Endothelial cell of umbilical vein (primary cell): ENCODE measurements at regions not wholly inside any gene's neighbourhood (a gene's known extent, or its start where the extent isn't known, plus 50 kb on each side); places are given as distances from the start of the nearest gene placed in this dataset.

Experiments
- BruUV-seq: library from RNA; stranded (reverse); fragments of 400-500 nt; replicated peaks from 2 replicates; lab custom pipeline; 2021; lab: Mats Ljungman, UMichigan
- CTCF ChIA-PET: fragments of 300-600, 350-600 bp; sonication (Branson Sonifier 250); formaldehyde crosslinking; loops from one replicate; lab custom pipeline; 2021; ENCODE audit warnings: antibody characterized with exemption, inconsistent platforms; lab: Charles Lee
- POLR2A ChIA-PET: fragments of 300-600, 350-600 bp; sonication (Branson Sonifier 250); formaldehyde crosslinking; loops from one replicate; lab custom pipeline; 2021; ENCODE audit warnings: antibody characterized with exemption, inconsistent platforms; lab: Charles Lee
- DNase-seq: peaks from one replicate; pipeline ENCODE4 v3.0.0-alpha.2; 2011; ENCODE audit warnings: low read depth, low spot score
- FAIRE-seq: peaks from 2 replicates; lab custom pipeline; 2011; peaks lifted over from hg19 to GRCh38; lab: Jason Lieb, UNC
- H2AFZ ChIP-seq: 2 replicates; pipeline ENCODE4 v1.6.0; 2012; ENCODE audit warnings: low read depth, low read length, control low read depth, inconsistent platforms
- H3K27ac ChIP-seq: 2 replicates; pipeline ENCODE4 v1.5.1; 2011; ENCODE audit warnings: low read depth, mild to moderate bottlenecking, control low read depth, low read length, moderate library complexity; ENCODE audit not compliant: insufficient read depth
- H3K27me3 ChIP-seq, 2 experiments: 2 replicates each; pipeline versions ENCODE4 v1.6.0 to v1.6.1; 2011; ENCODE audit warnings: low read length in 2 of 2, mixed read lengths in 1 of 2; ENCODE audit not compliant: control insufficient read depth in 2 of 2, insufficient read depth in 2 of 2
- H3K36me3 ChIP-seq, 2 experiments: 2 replicates in 1 of 2; 3 replicates in 1 of 2; pipeline ENCODE4 v1.5.1; 2011; ENCODE audit warnings: low read length in 2 of 2, mild to moderate bottlenecking in 1 of 2, moderate library complexity in 1 of 2; ENCODE audit not compliant: control insufficient read depth in 2 of 2, insufficient read depth in 2 of 2; ENCODE audit errors: extremely low read depth in 1 of 2
- H3K4me1 ChIP-seq: 3 replicates; pipeline ENCODE4 v1.5.1; 2011; ENCODE audit warnings: mild to moderate bottlenecking, low read length; ENCODE audit not compliant: control insufficient read depth, insufficient read depth; ENCODE audit errors: extremely low read depth
- H3K4me2 ChIP-seq: 2 replicates; pipeline ENCODE4 v1.6.1; 2011; ENCODE audit warnings: low read length, control low read depth, mixed read lengths; ENCODE audit not compliant: insufficient read depth
- H3K4me3 ChIP-seq, 3 experiments: fragments of 200-600 bp in 1 of 3; sonication (generic), shearing (Covaris generic) in 1 of 3; replicated peaks in 1 of 3; 2 replicates each; pipeline ENCODE4 v1.5.1; 2011 to 2016; ENCODE audit warnings: control low read depth in 3 of 3, low read length in 3 of 3, mild to moderate bottlenecking in 2 of 3, inconsistent platforms in 1 of 3, low read depth in 1 of 3, moderate library complexity in 1 of 3; ENCODE audit not compliant: insufficient read depth in 1 of 3
- H3K79me2 ChIP-seq: 2 replicates; pipeline ENCODE4 v1.6.0; 2012; ENCODE audit warnings: low read length, inconsistent platforms; ENCODE audit not compliant: control insufficient read depth, insufficient read depth
- H3K9ac ChIP-seq: replicated peaks from 2 replicates; pipeline ENCODE3; 2011; ENCODE audit warnings: low read length, control low read depth; ENCODE audit not compliant: insufficient read depth; ENCODE audit errors: extremely low read depth
- H3K9me1 ChIP-seq: replicated peaks from 3 replicates; pipeline ENCODE4 v1.6.0; 2011; ENCODE audit warnings: mild to moderate bottlenecking, low read length; ENCODE audit not compliant: control insufficient read depth, insufficient read depth; ENCODE audit errors: extremely low read depth
- H3K9me3 ChIP-seq: replicated peaks from 2 replicates; pipeline ENCODE4 v1.5.1; 2012; ENCODE audit warnings: low read length, inconsistent platforms; ENCODE audit not compliant: control insufficient read depth, insufficient read depth
- H4K20me1 ChIP-seq: replicated peaks from 2 replicates; pipeline ENCODE3; 2011; ENCODE audit warnings: mild to moderate bottlenecking, low read length; ENCODE audit not compliant: control insufficient read depth, insufficient read depth; ENCODE audit errors: extremely low read depth
- EZH2 ChIP-seq: IDR thresholded peaks from 2 replicates; pipeline ENCODE4 v1.6.1; 2012; ENCODE audit warnings: borderline replicate concordance, low read depth, mild to moderate bottlenecking, moderate library complexity, low read length, inconsistent platforms; ENCODE audit not compliant: severe bottlenecking
- FOS ChIP-seq: IDR thresholded peaks from 2 replicates; pipeline ENCODE4 v1.6.1; 2011; ENCODE audit warnings: mild to moderate bottlenecking, low read length, moderate library complexity, borderline replicate concordance; ENCODE audit not compliant: insufficient read depth
- GATA2 ChIP-seq: IDR thresholded peaks from 2 replicates; pipeline ENCODE4 v1.7.0; 2011; ENCODE audit warnings: low read depth, mild to moderate bottlenecking, moderate library complexity, mixed read lengths, low read length; ENCODE audit not compliant: insufficient read length, insufficient read depth
- JUN ChIP-seq: IDR thresholded peaks from 2 replicates; pipeline ENCODE4 v1.6.1; 2011; ENCODE audit warnings: borderline replicate concordance, low read depth; ENCODE audit not compliant: insufficient read length, insufficient read depth
- MAX ChIP-seq: IDR thresholded peaks from 2 replicates; pipeline ENCODE4 v1.6.1; 2011; ENCODE audit not compliant: insufficient read depth, insufficient read length
- MYC ChIP-seq: IDR thresholded peaks from one replicate; pipeline ENCODE4 v1.6.1; 2011; ENCODE audit warnings: mild to moderate bottlenecking, low read depth, low read length
- POLR2A ChIP-seq: IDR thresholded peaks from 2 replicates; pipeline ENCODE4 v1.6.1; 2012; ENCODE audit warnings: low read depth, mild to moderate bottlenecking, control low read depth, low read length
- POLR2AphosphoS5 ChIP-seq: IDR thresholded peaks from 2 replicates; pipeline ENCODE4 v1.6.1; 2012; ENCODE audit warnings: low read depth, mild to moderate bottlenecking, control low read depth, low read length, moderate library complexity; ENCODE audit not compliant: insufficient read depth
- dilution Hi-C: fragments of 300-500 bp; cut with MboI; formaldehyde crosslinking; loops from one replicate; pipeline ENCODE4 v1.15.0; 2019; ENCODE audit warnings: low sequenced_read_pairs; ENCODE audit not compliant: extremely low pct_ligation_motif_present
- intact Hi-C: fragments of 100-400 bp; cut with micrococcal nuclease; formaldehyde crosslinking; loops from one replicate; pipeline ENCODE4 v1.10.0; 2022
- TF ChIP-seq, protein P1 (sequence below), 2 donors: IDR thresholded peaks; 1 replicate in 1 of 2; 2 replicates in 1 of 2; pipeline ENCODE4 v1.5.1; 2011; ENCODE audit warnings: low read length in 2 of 2, mild to moderate bottlenecking in 2 of 2, moderate library complexity in 2 of 2, control low read depth in 1 of 2, inconsistent platforms in 1 of 2, low read depth in 1 of 2; ENCODE audit not compliant: insufficient read depth in 1 of 2; ENCODE audit errors: extremely low read depth in 1 of 2

DNA sequence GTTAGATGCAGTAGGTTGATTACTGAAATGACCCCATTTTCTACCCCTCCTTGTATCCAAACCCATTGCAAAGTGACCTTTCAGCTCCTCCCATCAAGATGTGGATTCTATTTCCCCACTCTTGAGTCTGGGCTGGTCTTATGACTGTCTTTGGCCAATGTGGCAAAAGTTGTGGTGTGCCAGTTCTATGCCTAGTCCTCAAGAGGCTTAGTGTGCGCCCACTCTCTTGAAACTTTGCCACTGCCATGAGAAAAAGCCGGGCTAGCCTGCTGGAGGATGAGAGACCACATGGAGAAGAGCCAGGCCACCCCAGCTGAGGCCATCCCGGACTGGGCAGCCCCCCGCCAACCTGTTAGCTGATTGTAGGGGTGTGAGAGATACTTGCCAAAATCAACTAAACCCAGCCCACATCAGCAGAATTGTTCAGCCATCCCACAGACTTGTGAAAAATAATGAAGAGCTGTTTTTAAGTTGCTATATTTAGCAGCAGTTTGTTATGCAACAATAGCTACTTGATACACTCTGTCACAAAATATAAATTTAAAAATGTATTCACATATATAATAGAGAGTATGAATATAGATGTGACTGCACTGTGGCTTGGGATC lies 131.0 kb upstream of the PALS2 start:
- H3K9me1 ChIP-seq: no peaks in the 10 kb centered on the region
- H3K4me3 ChIP-seq: no peak overlapping the region
- H3K27ac ChIP-seq: no peak overlapping the region
- H3K27me3 ChIP-seq: no peaks in the 10 kb centered on the region
- no peaks in the 10 kb centered on the region for H3K36me3 ChIP-seq
- ChIA-PET POLR2A (no interaction called here), CTCF (no interaction called here)
- FAIRE-seq (no peak), DNase-seq (no peak)
- dilution Hi-C loops (no loop called here), intact Hi-C loops (no loop called here)
- no peak overlapping the region for H3K4me2 ChIP-seq
- TF ChIP-seq POLR2A: no peak
- no peak for TF ChIP-seq EZH2
- TF ChIP-seq MAX: no peak
- TF ChIP-seq JUN: no peak
- TF ChIP-seq, protein P1, sequence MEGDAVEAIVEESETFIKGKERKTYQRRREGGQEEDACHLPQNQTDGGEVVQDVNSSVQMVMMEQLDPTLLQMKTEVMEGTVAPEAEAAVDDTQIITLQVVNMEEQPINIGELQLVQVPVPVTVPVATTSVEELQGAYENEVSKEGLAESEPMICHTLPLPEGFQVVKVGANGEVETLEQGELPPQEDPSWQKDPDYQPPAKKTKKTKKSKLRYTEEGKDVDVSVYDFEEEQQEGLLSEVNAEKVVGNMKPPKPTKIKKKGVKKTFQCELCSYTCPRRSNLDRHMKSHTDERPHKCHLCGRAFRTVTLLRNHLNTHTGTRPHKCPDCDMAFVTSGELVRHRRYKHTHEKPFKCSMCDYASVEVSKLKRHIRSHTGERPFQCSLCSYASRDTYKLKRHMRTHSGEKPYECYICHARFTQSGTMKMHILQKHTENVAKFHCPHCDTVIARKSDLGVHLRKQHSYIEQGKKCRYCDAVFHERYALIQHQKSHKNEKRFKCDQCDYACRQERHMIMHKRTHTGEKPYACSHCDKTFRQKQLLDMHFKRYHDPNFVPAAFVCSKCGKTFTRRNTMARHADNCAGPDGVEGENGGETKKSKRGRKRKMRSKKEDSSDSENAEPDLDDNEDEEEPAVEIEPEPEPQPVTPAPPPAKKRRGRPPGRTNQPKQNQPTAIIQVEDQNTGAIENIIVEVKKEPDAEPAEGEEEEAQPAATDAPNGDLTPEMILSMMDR (IDR thresholded peaks at IDR 0.05; ENCODE audit: extremely low read depth in 1 of 2, insufficient read depth in 1 of 2, low read depth in 1 of 2, low read length in 2 of 2): no peak
- no peak for TF ChIP-seq MYC
- no peak for TF ChIP-seq FOS
- TF ChIP-seq GATA2: no peak
- no peak for TF ChIP-seq POLR2AphosphoS5
- no peak overlapping the region for H2AFZ ChIP-seq
- no peaks in the 10 kb centered on the region for H3K9me3 ChIP-seq
- no TSS peak for BruUV-seq
- no peak overlapping the region for H3K9ac ChIP-seq
- no peaks in the 10 kb centered on the region for H3K79me2 ChIP-seq
- no peaks in the 10 kb centered on the region for H3K4me1 ChIP-seq
- H4K20me1 ChIP-seq: no peaks in the 10 kb centered on the region
